Endodermal cell (in vitro differentiated cells): ENCODE measurements at regions not wholly inside any gene's neighbourhood (a gene's known extent, or its start where the extent isn't known, plus 50 kb on each side); places are given as distances from the start of the nearest gene placed in this dataset.

Source experiments
- DNase-seq: peaks from one replicate; pipeline ENCODE4 v3.0.0-alpha.2; 2017
- H3K27ac ChIP-seq: 2 replicates; pipeline ENCODE4 v1.5.1; 2013; ENCODE audit warnings: mild to moderate bottlenecking, low read depth, low read length, moderate library complexity
- H3K27me3 ChIP-seq: 2 replicates; pipeline ENCODE4 v1.6.1; 2013; ENCODE audit warnings: mild to moderate bottlenecking, low read length, moderate library complexity; ENCODE audit not compliant: insufficient read depth, control insufficient read depth, poor library complexity, severe bottlenecking
- H3K36me3 ChIP-seq: 2 replicates; pipeline ENCODE4 v1.7.0; 2013; ENCODE audit warnings: mild to moderate bottlenecking, low read length, moderate library complexity; ENCODE audit not compliant: control insufficient read depth, insufficient read depth
- H3K4me1 ChIP-seq: one replicate; pipeline ENCODE4 v1.7.0; 2013; ENCODE audit warnings: low read length; ENCODE audit not compliant: control insufficient read depth, insufficient read depth
- H3K4me3 ChIP-seq: 2 replicates; pipeline ENCODE4 v1.5.1; 2013; ENCODE audit warnings: mild to moderate bottlenecking, low read length, moderate library complexity
- H3K9ac ChIP-seq: 2 replicates; pipeline ENCODE4 v1.6.1; 2013; ENCODE audit warnings: mild to moderate bottlenecking, low read length, moderate library complexity; ENCODE audit not compliant: poor library complexity, severe bottlenecking; ENCODE audit errors: extremely low read depth
- H3K9me3 ChIP-seq: 2 replicates; pipeline ENCODE4 v1.6.1; 2013; ENCODE audit warnings: mild to moderate bottlenecking, low read length, moderate library complexity; ENCODE audit not compliant: control insufficient read depth
- H3K27ac Mint-ChIP-seq: 2 replicates; pipeline ENCODE4 v1.8.0; 2020; ENCODE audit warnings: mixed read lengths
- H3K27me3 Mint-ChIP-seq: 2 replicates; pipeline ENCODE4 v1.8.0; 2021; ENCODE audit warnings: mild to moderate bottlenecking, mixed read lengths; ENCODE audit not compliant: insufficient read depth
- H3K36me3 Mint-ChIP-seq: 2 replicates; pipeline ENCODE4 v1.8.0; 2020; ENCODE audit warnings: low read depth, mixed read lengths
- H3K4me1 Mint-ChIP-seq: 2 replicates; pipeline ENCODE4 v1.8.0; 2020; ENCODE audit warnings: mixed read lengths
- H3K4me3 Mint-ChIP-seq: 2 replicates; pipeline ENCODE4 v1.8.0; 2020; ENCODE audit warnings: mild to moderate bottlenecking, moderate library complexity, mixed read lengths
- H3K9me3 Mint-ChIP-seq: 2 replicates; pipeline ENCODE4 v1.8.0; 2020; ENCODE audit warnings: mild to moderate bottlenecking, mixed read lengths
- WGBS, 2 experiments: methylation state at CpG; one replicate each; pipeline versions ENCODE4 v1.1.5 to v1.1.7; 2013; ENCODE audit warnings: missing lambda C conversion rate in 2 of 2, mixed read lengths in 1 of 2; ENCODE audit not compliant: insufficient coverage in 1 of 2, insufficient read length in 1 of 2; 5-methylcytosine and 5-hydroxymethylcytosine counted together
- TF ChIP-seq, protein P1 (sequence below): fragments of 200-600 bp; sonication (generic); conservative IDR thresholded peaks from 2 replicates; pipeline ENCODE4 v1.5.0; 2021; ENCODE audit warnings: antibody characterized with exemption, mild to moderate bottlenecking

GRCh38 chr6:163651915-163652668, 237.6 kb downstream of the QKI start:
- Mint-ChIP-seq H3K27me3 (peaks cover under 1% of the 10 kb centered on the region), H3K36me3 (no peaks in the 10 kb centered on the region), H3K9me3 (no peaks in the 10 kb centered on the region), H3K27ac (no peak overlapping the region), H3K4me1 (no peaks in the 10 kb centered on the region), H3K4me3 (no peak overlapping the region)
- 81 to 93% methylated on average over 3 to 7 of the region's 7 CpGs for WGBS, 2 experiments
- no peak for DNase-seq
- Histone ChIP-seq H3K9ac (no peak overlapping the region), H3K4me3 (no peak overlapping the region), H3K4me1 (no peaks in the 10 kb centered on the region), H3K9me3 (no peaks in the 10 kb centered on the region), H3K27me3 (no peaks in the 10 kb centered on the region), H3K27ac (no peak overlapping the region), H3K36me3 (no peaks in the 10 kb centered on the region)
- TF ChIP-seq, protein P1, sequence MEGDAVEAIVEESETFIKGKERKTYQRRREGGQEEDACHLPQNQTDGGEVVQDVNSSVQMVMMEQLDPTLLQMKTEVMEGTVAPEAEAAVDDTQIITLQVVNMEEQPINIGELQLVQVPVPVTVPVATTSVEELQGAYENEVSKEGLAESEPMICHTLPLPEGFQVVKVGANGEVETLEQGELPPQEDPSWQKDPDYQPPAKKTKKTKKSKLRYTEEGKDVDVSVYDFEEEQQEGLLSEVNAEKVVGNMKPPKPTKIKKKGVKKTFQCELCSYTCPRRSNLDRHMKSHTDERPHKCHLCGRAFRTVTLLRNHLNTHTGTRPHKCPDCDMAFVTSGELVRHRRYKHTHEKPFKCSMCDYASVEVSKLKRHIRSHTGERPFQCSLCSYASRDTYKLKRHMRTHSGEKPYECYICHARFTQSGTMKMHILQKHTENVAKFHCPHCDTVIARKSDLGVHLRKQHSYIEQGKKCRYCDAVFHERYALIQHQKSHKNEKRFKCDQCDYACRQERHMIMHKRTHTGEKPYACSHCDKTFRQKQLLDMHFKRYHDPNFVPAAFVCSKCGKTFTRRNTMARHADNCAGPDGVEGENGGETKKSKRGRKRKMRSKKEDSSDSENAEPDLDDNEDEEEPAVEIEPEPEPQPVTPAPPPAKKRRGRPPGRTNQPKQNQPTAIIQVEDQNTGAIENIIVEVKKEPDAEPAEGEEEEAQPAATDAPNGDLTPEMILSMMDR = no peak

- Histone ChIP-seq H3K9me3 (no peaks in the 10 kb centered on the region), H3K9ac (no peak overlapping the region), H3K4me3 (no peak overlapping the region), H3K27me3 (no peaks in the 10 kb centered on the region), H3K36me3 (no peaks in the 10 kb centered on the region), H3K4me1 (no peaks in the 10 kb centered on the region), H3K27ac (no peak overlapping the region)
- 86 to 91% methylated on average over 2 to 3 of the region's 3 CpGs for WGBS, 2 experiments
- H3K27me3 Mint-ChIP-seq = peaks cover 2% of the 10 kb centered on the region
- H3K4me3 Mint-ChIP-seq = no peak overlapping the region
- DNase-seq = no peak
- H3K9me3 Mint-ChIP-seq = no peaks in the 10 kb centered on the region
- no peaks in the 10 kb centered on the region for H3K36me3 Mint-ChIP-seq
- no peaks in the 10 kb centered on the region for H3K4me1 Mint-ChIP-seq
- H3K27ac Mint-ChIP-seq = no peak overlapping the region
- TF ChIP-seq, protein P1 = no peak
Measured at GRCh38 chr6:163651426-163651825, 236.9 kb downstream of the QKI start.

DNA sequence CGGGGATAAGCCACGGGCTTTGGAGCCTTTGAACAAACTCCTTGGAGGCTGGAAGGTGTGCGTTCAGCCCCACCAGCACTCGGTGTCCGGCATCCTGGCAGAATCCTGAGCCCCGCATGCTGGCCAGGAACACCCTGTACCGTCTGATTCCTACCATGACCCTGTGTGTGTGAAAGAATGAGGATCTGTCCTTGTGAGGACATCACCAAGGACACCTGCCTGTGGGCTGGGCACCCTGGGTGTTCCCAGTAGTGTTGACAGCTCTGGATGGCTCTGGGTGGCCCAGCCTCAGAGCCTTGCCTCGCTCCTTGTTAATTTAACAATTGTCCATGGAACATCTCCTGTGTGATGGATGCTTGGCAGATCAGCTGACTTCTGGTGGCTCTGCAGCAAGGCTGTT, 234.3 kb downstream of the QKI start:
- H3K27ac Mint-ChIP-seq = no peak overlapping the region

More for the DNA sequence above, 234.3 kb downstream of the QKI start:
- Mint-ChIP-seq H3K36me3 (no peaks in the 10 kb centered on the region), H3K9me3 (peaks cover under 1% of the 10 kb centered on the region), H3K4me1 (peaks cover 3% of the 10 kb centered on the region), H3K4me3 (no peak overlapping the region), H3K27me3 (peaks cover 2% of the 10 kb centered on the region)
- H3K9me3 ChIP-seq = no peaks in the 10 kb centered on the region
- H3K27me3 ChIP-seq = no peaks in the 10 kb centered on the region
- DNase-seq = no peak
- no peak overlapping the region for H3K4me3 ChIP-seq
- WGBS, 2 experiments = 92 to 94% methylated on average over 8 of the region's 8 CpGs
- H3K4me1 ChIP-seq = no peaks in the 10 kb centered on the region
- H3K9ac ChIP-seq = no peak overlapping the region
- TF ChIP-seq, protein P1 = no peak
- no peaks in the 10 kb centered on the region for H3K36me3 ChIP-seq
- no peak overlapping the region for H3K27ac ChIP-seq
